Activated T-helper 17 cell treated with anti-CD3 and anti-CD28 coated beads, Interleukin-2, amount 50 U/mL, for 72 hours (primary cell): ENCODE measurements at regions not wholly inside any gene's neighbourhood (a gene's known extent, or its start where the extent isn't known, plus 50 kb on each side); places are given as distances from the start of the nearest gene placed in this dataset.

Experiments
- ATAC-seq: fragments of 150-1000 bp; cut with Tn5 transposase; replicated peaks from 2 replicates; pipeline ENCODE4 v1.10.0; 2021; ENCODE audit warnings: mild to moderate bottlenecking, moderate library complexity
- H3K27ac Mint-ChIP-seq: one replicate; pipeline ENCODE4 v1.8.0; 2022; ENCODE audit warnings: mixed read lengths
- H3K27me3 Mint-ChIP-seq: one replicate; pipeline ENCODE4 v1.8.0; 2022; ENCODE audit warnings: mixed read lengths
- H3K36me3 Mint-ChIP-seq: one replicate; pipeline ENCODE4 v1.8.0; 2022; ENCODE audit warnings: low read depth, mild to moderate bottlenecking, mixed read lengths
- H3K4me1 Mint-ChIP-seq: one replicate; pipeline ENCODE4 v1.8.0; 2022; ENCODE audit warnings: mixed read lengths
- H3K4me3 Mint-ChIP-seq: one replicate; pipeline ENCODE4 v1.8.0; 2022; ENCODE audit warnings: mild to moderate bottlenecking, mixed read lengths
- H3K9me3 Mint-ChIP-seq: one replicate; pipeline ENCODE4 v1.8.0; 2022; ENCODE audit warnings: mixed read lengths

DNA sequence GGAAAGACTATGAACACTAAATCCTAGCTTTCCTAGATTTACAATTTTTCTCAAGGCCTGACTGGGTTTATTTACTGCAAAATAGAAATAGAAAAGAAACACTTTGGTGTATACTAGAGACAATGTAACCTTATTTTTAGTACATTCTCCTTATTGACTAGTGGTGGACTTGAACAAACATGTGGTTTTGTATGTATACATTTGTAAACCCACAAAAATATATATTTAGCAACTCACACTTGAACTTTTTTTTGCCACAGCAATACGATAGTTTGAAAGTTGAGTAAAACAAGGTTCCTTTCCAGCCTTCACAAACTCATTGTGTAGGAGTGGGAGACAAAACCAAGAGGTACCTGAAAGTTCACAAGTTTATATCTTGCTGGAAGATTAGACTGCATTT, 1633.4 kb upstream of the LRRTM1 start:
- Mint-ChIP-seq H3K4me3 (no peak overlapping the region), H3K36me3 (no peaks in the 10 kb centered on the region), H3K27me3 (no peaks in the 10 kb centered on the region), H3K27ac (no peak overlapping the region), H3K4me1 (no peaks in the 10 kb centered on the region), H3K9me3 (peaks cover 14% of the 10 kb centered on the region)
- no peak for ATAC-seq

DNA sequence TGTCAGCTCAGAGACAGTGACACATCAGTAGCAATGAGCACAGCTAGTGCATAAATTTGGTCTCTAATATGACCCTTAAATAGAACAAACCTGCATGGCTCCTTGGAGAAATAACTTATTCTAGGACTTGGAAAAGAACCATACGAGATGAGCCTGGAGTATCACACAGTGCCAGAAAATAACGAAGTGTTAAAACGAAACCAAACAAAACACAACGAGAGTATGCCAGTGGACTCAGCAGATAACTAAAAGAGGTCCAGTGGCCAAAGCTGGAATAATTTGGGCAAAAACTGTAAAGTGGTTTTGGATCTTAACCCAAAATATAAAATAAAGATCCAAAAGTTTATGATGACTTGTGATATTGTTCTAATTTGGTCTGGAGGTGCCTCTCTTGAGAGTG, 1599.0 kb upstream of the LRRTM1 start:
- peaks cover 21% of the 10 kb centered on the region for H3K9me3 Mint-ChIP-seq
- no peaks in the 10 kb centered on the region for H3K36me3 Mint-ChIP-seq
- no peaks in the 10 kb centered on the region for H3K27me3 Mint-ChIP-seq
- H3K27ac Mint-ChIP-seq: no peak overlapping the region
- H3K4me1 Mint-ChIP-seq: no peaks in the 10 kb centered on the region
- ATAC-seq: no peak
- H3K4me3 Mint-ChIP-seq: no peak overlapping the region

GRCh38 chr2:81901017-81901416, 1596.5 kb upstream of the LRRTM1 start:
- no peak overlapping the region for H3K27ac Mint-ChIP-seq
- H3K4me1 Mint-ChIP-seq: no peaks in the 10 kb centered on the region
- ATAC-seq: no peak
- no peaks in the 10 kb centered on the region for H3K36me3 Mint-ChIP-seq
- no peak overlapping the region for H3K4me3 Mint-ChIP-seq
- H3K9me3 Mint-ChIP-seq: peaks cover 20% of the 10 kb centered on the region
- H3K27me3 Mint-ChIP-seq: no peaks in the 10 kb centered on the region

- Mint-ChIP-seq H3K27me3 (no peaks in the 10 kb centered on the region), H3K4me1 (no peaks in the 10 kb centered on the region), H3K4me3 (no peak overlapping the region), H3K27ac (no peak overlapping the region), H3K36me3 (no peaks in the 10 kb centered on the region), H3K9me3 (peaks cover 14% of the 10 kb centered on the region)
- ATAC-seq: no peak
Measured at GRCh38 chr2:81895620-81896250, 1591.2 kb upstream of the LRRTM1 start.

GRCh38 chr2:81894451-81894990, 1590.0 kb upstream of the LRRTM1 start:
- Mint-ChIP-seq H3K27me3 (no peaks in the 10 kb centered on the region), H3K27ac (no peak overlapping the region), H3K4me3 (no peak overlapping the region), H3K9me3 (peaks cover 8% of the 10 kb centered on the region), H3K4me1 (no peaks in the 10 kb centered on the region), H3K36me3 (no peaks in the 10 kb centered on the region)
- ATAC-seq: no peak

GRCh38 chr2:81876624-81877023, 1572.1 kb upstream of the LRRTM1 start:
- no peak overlapping the region for H3K4me3 Mint-ChIP-seq

DNA sequence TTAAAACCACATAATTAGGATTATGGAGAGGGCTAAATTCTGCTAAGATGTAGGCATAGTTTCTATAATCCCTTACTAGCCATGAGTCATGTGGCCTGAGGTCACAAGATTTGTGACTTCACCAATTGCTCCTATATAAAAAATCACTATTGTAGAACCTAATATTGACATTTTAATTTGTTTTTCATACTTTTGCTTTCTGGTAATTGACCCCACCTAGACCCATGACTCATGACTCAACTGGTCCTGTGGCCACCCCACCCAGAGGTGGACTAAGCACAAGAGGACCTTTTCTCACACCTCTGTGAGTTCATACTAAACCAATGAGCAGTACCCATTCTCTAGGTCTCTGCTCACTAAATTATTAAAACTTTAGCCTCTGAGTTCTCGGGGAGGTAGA, 1567.5 kb upstream of the LRRTM1 start:
- no peak overlapping the region for H3K27ac Mint-ChIP-seq
- H3K27me3 Mint-ChIP-seq: no peaks in the 10 kb centered on the region
- H3K4me1 Mint-ChIP-seq: no peaks in the 10 kb centered on the region
- no peak for ATAC-seq
- no peaks in the 10 kb centered on the region for H3K36me3 Mint-ChIP-seq
- no peak overlapping the region for H3K4me3 Mint-ChIP-seq
- H3K9me3 Mint-ChIP-seq: peaks cover 11% of the 10 kb centered on the region

More at GRCh38 chr2:81876624-81877023, 1572.1 kb upstream of the LRRTM1 start:
- Mint-ChIP-seq H3K27me3 (no peaks in the 10 kb centered on the region), H3K36me3 (no peaks in the 10 kb centered on the region), H3K4me1 (no peaks in the 10 kb centered on the region), H3K9me3 (peaks cover 9% of the 10 kb centered on the region), H3K27ac (no peak overlapping the region)
- no peak for ATAC-seq

DNA sequence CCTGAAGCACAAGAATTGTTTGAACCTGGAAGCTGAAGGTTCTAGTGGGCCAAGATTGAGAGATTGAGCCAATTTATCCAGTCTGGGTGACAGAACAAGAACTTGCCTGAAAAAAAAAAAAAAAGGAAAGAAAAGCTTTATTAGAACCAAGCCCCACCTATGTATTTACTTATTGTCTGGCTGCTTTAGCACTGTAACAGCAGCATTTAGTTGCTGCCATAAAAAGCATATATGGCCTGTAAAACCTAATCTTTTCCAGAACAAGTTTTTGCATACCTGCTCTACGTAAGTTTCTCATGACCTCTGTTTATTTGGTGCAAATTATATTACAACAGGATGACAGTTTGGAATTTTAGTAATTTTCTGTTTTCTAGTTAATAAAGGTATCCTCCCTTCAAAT, 1565.6 kb upstream of the LRRTM1 start:
- no peaks in the 10 kb centered on the region for H3K4me1 Mint-ChIP-seq
- no peaks in the 10 kb centered on the region for H3K36me3 Mint-ChIP-seq
- H3K27me3 Mint-ChIP-seq: no peaks in the 10 kb centered on the region
- H3K9me3 Mint-ChIP-seq: peaks cover 16% of the 10 kb centered on the region
- H3K27ac Mint-ChIP-seq: no peak overlapping the region
- no peak for ATAC-seq
- H3K4me3 Mint-ChIP-seq: no peak overlapping the region

- ATAC-seq: no peak
- Mint-ChIP-seq H3K4me1 (no peaks in the 10 kb centered on the region), H3K9me3 (peaks cover 15% of the 10 kb centered on the region), H3K4me3 (no peak overlapping the region), H3K36me3 (no peaks in the 10 kb centered on the region), H3K27me3 (no peaks in the 10 kb centered on the region), H3K27ac (no peak overlapping the region)
Measured at GRCh38 chr2:81858998-81859397, 1554.4 kb upstream of the LRRTM1 start.

DNA sequence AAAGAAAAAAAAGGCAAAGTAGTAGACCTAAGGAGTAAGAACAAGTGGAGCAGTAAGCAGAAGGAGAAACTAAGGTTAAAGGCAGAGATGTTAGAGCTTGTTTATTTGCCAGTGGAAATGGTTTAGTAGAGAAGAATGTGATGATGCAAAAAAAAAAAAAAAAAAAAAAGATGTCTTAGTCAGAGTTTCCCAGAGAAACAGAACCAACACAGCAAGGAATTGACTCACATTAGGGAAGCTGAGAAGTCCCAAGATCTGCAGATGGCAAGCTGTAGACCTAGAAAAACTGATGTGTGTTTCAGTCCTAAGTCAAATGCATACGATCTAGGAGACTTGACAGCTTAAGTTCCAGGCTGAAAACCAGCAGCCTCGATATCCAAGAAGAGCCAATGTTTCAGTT, 1548.8 kb upstream of the LRRTM1 start:
- H3K4me3 Mint-ChIP-seq: no peak overlapping the region
- H3K36me3 Mint-ChIP-seq: no peaks in the 10 kb centered on the region
- no peak overlapping the region for H3K27ac Mint-ChIP-seq
- no peak for ATAC-seq
- no peaks in the 10 kb centered on the region for H3K27me3 Mint-ChIP-seq
- H3K9me3 Mint-ChIP-seq: peaks cover 8% of the 10 kb centered on the region
- H3K4me1 Mint-ChIP-seq: no peaks in the 10 kb centered on the region

- Mint-ChIP-seq H3K36me3 (no peaks in the 10 kb centered on the region), H3K9me3 (peaks cover 10% of the 10 kb centered on the region), H3K4me1 (no peaks in the 10 kb centered on the region), H3K27ac (no peak overlapping the region), H3K27me3 (no peaks in the 10 kb centered on the region), H3K4me3 (no peak overlapping the region)
- no peak for ATAC-seq
Measured at GRCh38 chr2:81852651-81853050, 1548.1 kb upstream of the LRRTM1 start.

DNA sequence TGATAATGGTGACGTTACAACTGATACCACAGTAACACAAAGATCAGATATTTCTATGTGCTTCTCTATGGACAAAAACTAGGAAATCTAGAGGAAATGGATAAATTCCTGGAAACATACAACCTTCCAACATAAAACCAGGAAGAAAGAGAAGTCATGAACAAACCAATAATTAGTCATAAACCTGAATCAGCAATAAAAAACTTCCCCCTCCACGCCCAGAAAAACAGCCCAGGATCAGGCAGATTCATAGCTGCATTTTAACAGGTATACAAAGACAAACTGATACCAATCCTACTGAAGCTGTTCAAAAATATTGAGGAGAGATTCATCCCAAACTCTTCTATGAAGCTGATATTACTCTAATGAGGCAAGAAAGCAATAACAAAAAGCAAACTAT, 1535.2 kb upstream of the LRRTM1 start:
- Mint-ChIP-seq H3K36me3 (no peaks in the 10 kb centered on the region), H3K27ac (no peak overlapping the region), H3K9me3 (peaks cover 19% of the 10 kb centered on the region), H3K27me3 (no peaks in the 10 kb centered on the region), H3K4me3 (no peak overlapping the region), H3K4me1 (no peaks in the 10 kb centered on the region)
- no peak for ATAC-seq

GRCh38 chr2:81835321-81836000, 1530.9 kb upstream of the LRRTM1 start:
- H3K9me3 Mint-ChIP-seq: peaks cover 16% of the 10 kb centered on the region
- no peak overlapping the region for H3K4me3 Mint-ChIP-seq
- H3K27me3 Mint-ChIP-seq: no peaks in the 10 kb centered on the region
- no peak overlapping the region for H3K27ac Mint-ChIP-seq
- no peaks in the 10 kb centered on the region for H3K4me1 Mint-ChIP-seq
- no peaks in the 10 kb centered on the region for H3K36me3 Mint-ChIP-seq
- no peak for ATAC-seq

DNA sequence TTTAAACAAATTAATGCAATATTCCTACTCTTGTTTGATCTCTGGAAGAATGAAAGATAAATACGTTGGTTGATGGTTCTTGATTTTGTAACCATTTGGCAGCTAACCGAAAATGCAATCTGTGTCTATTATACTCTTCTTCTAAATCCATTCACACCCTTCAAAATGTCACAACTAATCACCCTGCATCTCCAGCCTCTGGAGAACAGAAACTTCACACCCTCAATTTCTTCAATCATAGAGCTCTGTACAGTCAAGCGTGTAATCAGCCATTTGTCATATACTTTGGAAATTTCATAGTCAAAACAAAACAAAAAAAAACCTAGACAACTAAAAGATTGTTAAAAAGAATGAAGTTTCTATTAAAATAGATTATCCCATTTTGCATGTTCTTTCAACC, 1482.3 kb upstream of the LRRTM1 start:
- H3K4me3 Mint-ChIP-seq: no peak overlapping the region
- no peak for ATAC-seq
- H3K4me1 Mint-ChIP-seq: no peaks in the 10 kb centered on the region
- H3K36me3 Mint-ChIP-seq: no peaks in the 10 kb centered on the region
- H3K27me3 Mint-ChIP-seq: no peaks in the 10 kb centered on the region
- no peak overlapping the region for H3K27ac Mint-ChIP-seq
- H3K9me3 Mint-ChIP-seq: peaks cover 14% of the 10 kb centered on the region

DNA sequence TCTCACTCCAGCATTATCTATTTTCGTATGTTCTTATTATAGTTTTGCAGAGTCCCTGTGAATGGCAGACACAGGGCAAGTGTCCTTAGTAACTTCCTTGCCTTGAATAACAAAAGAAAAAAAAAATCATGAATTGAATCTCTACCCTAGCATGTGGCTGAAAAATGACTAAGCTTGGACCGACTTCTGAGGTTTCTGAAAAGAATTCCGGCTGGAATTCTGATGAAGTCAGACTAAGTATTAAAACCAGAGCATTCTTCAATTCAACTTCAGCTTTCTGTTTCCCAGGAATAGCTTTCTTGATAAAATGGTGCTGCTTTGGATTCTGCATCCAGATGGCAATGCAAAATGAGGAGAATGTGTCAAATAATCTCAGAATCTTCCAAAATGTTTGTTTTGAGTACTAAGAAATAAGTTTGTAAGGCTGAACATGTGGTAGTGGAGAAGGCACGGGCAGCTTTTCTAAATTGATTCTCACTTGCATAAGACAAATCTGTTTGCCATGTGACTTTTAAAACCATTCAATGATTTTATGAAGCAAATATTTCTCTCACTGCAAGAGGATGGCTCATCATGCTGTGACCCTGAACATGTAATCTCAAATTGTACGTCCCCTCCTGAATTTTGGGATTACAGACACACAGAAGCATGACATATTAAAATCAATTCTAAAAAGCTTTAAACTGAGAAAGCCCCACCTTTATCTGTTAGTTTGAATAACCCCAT, 1462.8 kb upstream of the LRRTM1 start:
- H3K4me1 Mint-ChIP-seq: no peaks in the 10 kb centered on the region
- H3K27me3 Mint-ChIP-seq: no peaks in the 10 kb centered on the region
- ATAC-seq: no peak
- H3K9me3 Mint-ChIP-seq: peaks cover 32% of the 10 kb centered on the region
- H3K36me3 Mint-ChIP-seq: no peaks in the 10 kb centered on the region
- H3K4me3 Mint-ChIP-seq: no peak overlapping the region
- H3K27ac Mint-ChIP-seq: no peak overlapping the region
